HepG2 (cell line): ENCODE measurements at regions not wholly inside any gene's neighbourhood (a gene's known extent, or its start where the extent isn't known, plus 50 kb on each side); places are given as distances from the start of the nearest gene placed in this dataset.

ENCODE experiments used
- ATAC-seq: fragments of 200-7000 bp; cut with Tn5 transposase; 3 replicates; pipeline ENCODE4 v1.9.1; 2020; ENCODE audit warnings: mild to moderate bottlenecking, moderate library complexity
- BruUV-seq: library from RNA; stranded (reverse); fragments of 400-500 nt; replicated peaks from 2 replicates; lab custom pipeline; 2021; lab: Mats Ljungman, UMichigan
- CTCF ChIA-PET: fragments of 300-600 bp; formaldehyde crosslinking; extraction: SDS; loops from one replicate; lab custom pipeline; 2021; ENCODE audit warnings: low total read pairs, inconsistent platforms, low intra/inter-chr PET ratio; lab: Yijun Ruan, JAX
- POLR2A ChIA-PET: fragments of 350-600 bp; sonication (Branson Sonifier 250); formaldehyde crosslinking; loops from one replicate; lab custom pipeline; 2020; ENCODE audit warnings: antibody characterized with exemption, inconsistent platforms; lab: Yijun Ruan, JAX
- DNase-seq: peaks from one replicate; pipeline ENCODE4 v3.0.0-alpha.2; 2015; ENCODE audit warnings: low spot score
- FAIRE-seq: peaks from 3 replicates; lab custom pipeline; 2011; peaks lifted over from hg19 to GRCh38; lab: Jason Lieb, UNC
- H2AFZ ChIP-seq: one replicate; pipeline ENCODE4 v1.6.1; 2011; ENCODE audit warnings: low read length, inconsistent platforms
- H3K27ac ChIP-seq: fragments of 300-600 bp; 3 replicates; pipeline ENCODE4 v1.8.0; 2011; ENCODE audit warnings: mixed run types, mild to moderate bottlenecking, mixed read lengths, low read length, inconsistent platforms; ENCODE audit not compliant: insufficient read depth; ENCODE audit errors: extremely low read length
- H3K27me3 ChIP-seq, 2 experiments: fragments of 200-600 bp in 1 of 2; 2 replicates in 1 of 2; 3 replicates in 1 of 2; pipeline versions ENCODE4 v1.6.0 to v1.8.0; 2011; ENCODE audit warnings: low read length in 2 of 2, mild to moderate bottlenecking in 2 of 2, moderate library complexity in 2 of 2, inconsistent platforms in 1 of 2; ENCODE audit not compliant: insufficient read depth in 2 of 2, control insufficient read depth in 1 of 2
- H3K36me3 ChIP-seq, 2 experiments: fragments of 200-600 bp in 1 of 2; replicated peaks in 1 of 2; 2 replicates in 1 of 2; 3 replicates in 1 of 2; pipeline versions ENCODE4 v1.5.1 to v1.8.0; 2011; ENCODE audit warnings: low read length in 2 of 2, inconsistent platforms in 1 of 2; ENCODE audit not compliant: insufficient read depth in 2 of 2, control insufficient read depth in 1 of 2
- H3K4me1 ChIP-seq: 2 replicates; pipeline ENCODE4 v1.5.1; 2012; ENCODE audit warnings: low read length, inconsistent platforms; ENCODE audit not compliant: insufficient read depth
- H3K4me2 ChIP-seq: 2 replicates; pipeline ENCODE4 v1.6.0; 2011; ENCODE audit warnings: low read depth, low read length, inconsistent platforms
- H3K4me3 ChIP-seq, 3 experiments: fragments of 200-600 bp in 1 of 3; sonication (generic), shearing (Covaris generic) in 1 of 3; replicated peaks in 1 of 3; 2 replicates each; pipeline ENCODE4 v1.5.1; 2011 to 2016; ENCODE audit warnings: low read length in 3 of 3, inconsistent platforms in 2 of 3, low read depth in 2 of 3, mild to moderate bottlenecking in 2 of 3, control low read depth in 1 of 3, mixed read lengths in 1 of 3; ENCODE audit not compliant: insufficient read depth in 1 of 3
- H3K79me2 ChIP-seq: one replicate; pipeline ENCODE4 v1.6.1; 2011; ENCODE audit warnings: low read length, inconsistent platforms; ENCODE audit not compliant: insufficient read depth
- H3K9ac ChIP-seq: 2 replicates; pipeline ENCODE4 v1.6.0; 2011; ENCODE audit warnings: mild to moderate bottlenecking, low read depth, low read length, inconsistent platforms; ENCODE audit not compliant: insufficient read depth
- H3K9me3 ChIP-seq: 2 replicates; pipeline ENCODE4 v1.5.1; 2012; ENCODE audit warnings: mild to moderate bottlenecking, low read length
- H4K20me1 ChIP-seq: 2 replicates; pipeline ENCODE4 v1.6.0; 2011; ENCODE audit warnings: inconsistent platforms, mild to moderate bottlenecking, low read length, moderate library complexity; ENCODE audit not compliant: insufficient read depth
- ARID3A ChIP-seq: IDR thresholded peaks from 2 replicates; pipeline ENCODE4 v1.6.1; 2012; ENCODE audit warnings: low read depth, low read length, improper control_type of control experiment
- ASH2L ChIP-seq: fragments of 300-600, 200-600 bp; sonication (generic); IDR thresholded peaks from 2 replicates; pipeline ENCODE4 v1.7.0; 2017; ENCODE audit warnings: low read depth, mild to moderate bottlenecking, moderate library complexity, mixed read lengths, low read length; ENCODE audit not compliant: insufficient read length
- ATF2 ChIP-seq: sonication (generic); formaldehyde crosslinking; IDR thresholded peaks from 2 replicates; pipeline ENCODE4 v1.4.0; 2020; ENCODE audit warnings: missing genetic modification reagents
- ATF6 ChIP-seq: sonication (generic); formaldehyde crosslinking; conservative IDR thresholded peaks from 2 replicates; pipeline ENCODE4 v1.4.0; 2020; ENCODE audit warnings: missing genetic modification reagents
- ATM ChIP-seq: fragments of 450-650 bp; IDR thresholded peaks from 2 replicates; pipeline ENCODE4 v1.7.1; 2017; ENCODE audit warnings: mild to moderate bottlenecking, borderline replicate concordance
- BRF2 ChIP-seq: sonication (generic); formaldehyde crosslinking; IDR thresholded peaks from 2 replicates; pipeline ENCODE4 v1.8.1; 2022; ENCODE audit warnings: mild to moderate bottlenecking, missing genetic modification reagents
- MTF2 ChIP-seq: sonication (generic); formaldehyde crosslinking; IDR thresholded peaks from 2 replicates; pipeline ENCODE4 v1.5.0; 2020; ENCODE audit warnings: missing genetic modification reagents, borderline replicate concordance
- SNAI1 ChIP-seq: sonication (generic); formaldehyde crosslinking; IDR thresholded peaks from 2 replicates; pipeline ENCODE4 v1.5.0; 2020; ENCODE audit warnings: mild to moderate bottlenecking, missing genetic modification reagents, borderline replicate concordance
- ZKSCAN1 ChIP-seq: fragments of 150-350 bp; IDR thresholded peaks from 2 replicates; pipeline ENCODE4 v1.6.1; 2014; ENCODE audit warnings: low read length
- ZNF121 ChIP-seq: sonication (generic); formaldehyde crosslinking; IDR thresholded peaks from 2 replicates; pipeline ENCODE4 v1.5.0; 2020; ENCODE audit warnings: mild to moderate bottlenecking, missing genetic modification reagents
- ZNF251 ChIP-seq: sonication (generic); formaldehyde crosslinking; IDR thresholded peaks from 2 replicates; pipeline ENCODE4 v1.9.0; 2021; ENCODE audit warnings: mild to moderate bottlenecking, missing genetic modification reagents
- ZNF430 ChIP-seq: sonication (generic); formaldehyde crosslinking; IDR thresholded peaks from 2 replicates; pipeline ENCODE4 v1.9.0; 2021; ENCODE audit warnings: mild to moderate bottlenecking, missing genetic modification reagents
- ZNF580 ChIP-seq: IDR thresholded peaks from 2 replicates; pipeline ENCODE4 v1.6.1; 2016; ENCODE audit warnings: low read depth, borderline replicate concordance
- ZNF781 ChIP-seq: sonication (generic); formaldehyde crosslinking; IDR thresholded peaks from 2 replicates; pipeline ENCODE4 v1.5.1; 2020; ENCODE audit warnings: borderline replicate concordance, mild to moderate bottlenecking, missing genetic modification reagents; ENCODE audit errors: not compliant biosample characterization
- WGBS: methylation state at CpG from one replicate; pipeline ENCODE4 v1.1.6; 2017; ENCODE audit warnings: low lambda C conversion rate; 5-methylcytosine and 5-hydroxymethylcytosine counted together
- in situ Hi-C: cut with HindIII; loops from 2 replicates; pipeline ENCODE4 v1.10.0; 2017; ENCODE audit warnings: low pct_unique_long_range_greater_than_20kb; ENCODE audit not compliant: extremely low pct_ligation_motif_present
- intact Hi-C: fragments of 100-400 bp; cut with micrococcal nuclease; formaldehyde crosslinking; loops from one replicate; pipeline ENCODE4 v1.10.0; 2022; ENCODE audit not compliant: unreplicated experiment

- TF ChIP-seq SNAI1 (no peak), MTF2 (CRISPR knock-in tag) (no peak), BRF2 (no peak), ZNF580 (CRISPR knock-in tag) (no peak), ATM (no peak), ATF6 (CRISPR knock-in tag) (no peak), ZKSCAN1 (no peak), ASH2L (no peak), ATF2 (CRISPR knock-in tag) (no peak), ZNF121 (no peak), ZNF781 (CRISPR knock-in tag) (no peak), ARID3A (no peak), ZNF430 (CRISPR knock-in tag) (no peak), ZNF251 (CRISPR knock-in tag) (no peak)
- ATAC-seq, result no peak
- no peak overlapping the region for H2AFZ ChIP-seq
- FAIRE-seq, result no peak
- H3K4me1 ChIP-seq, result peaks cover 15% of the 10 kb centered on the region
- ChIA-PET POLR2A (no interaction called here), CTCF (no interaction called here)
- H3K79me2 ChIP-seq, result no peaks in the 10 kb centered on the region
- no peaks in the 10 kb centered on the region for H4K20me1 ChIP-seq
- no peaks in the 10 kb centered on the region for H3K9me3 ChIP-seq
- 30% methylated on average over 3 of the region's 3 CpGs for WGBS
- H3K27me3 ChIP-seq, result peaks cover 1 to 20% of the 10 kb centered on the region in 2 experiments; a peak in 4 of 5 replicates
- no peaks in the 10 kb centered on the region for H3K36me3 ChIP-seq
- DNase-seq, result no peak
- in situ Hi-C loops, result no loop called here
- H3K27ac ChIP-seq, result no peak overlapping the region
- no peak overlapping the region for H3K9ac ChIP-seq
- intact Hi-C loops, result loop anchor here (10.0 kb wide), 1 partner anchor 966 kb away; no protein-coding TSS in a partner anchor
- H3K4me3 ChIP-seq, result no peak overlapping the region
- H3K4me2 ChIP-seq, result no peak overlapping the region
- no TSS peak for BruUV-seq
Measured at GRCh38 chr14:101631199-101631598, 69.9 kb downstream of the DIO3 start.
